HG03175 (cell line): ENCODE measurements at regions not wholly inside any gene's neighbourhood (a gene's known extent, or its start where the extent isn't known, plus 50 kb on each side); places are given as distances from the start of the nearest gene placed in this dataset.
A peak's percentile ranks its signal among the peaks of the same experiment; 100 is the strongest.
"Not testable (repeated sequence)": the region's sequence is repeated elsewhere in the genome, so short reads cannot be mapped to it uniquely, and the experiment has no call there.

Experiments used
- ATAC-seq: cut with Tn5 transposase; IDR thresholded peaks from one replicate; pipeline ENCODE4 v1.9.1; 2021; ENCODE audit warnings: mild to moderate bottlenecking, moderate library complexity; ENCODE audit not compliant: unreplicated experiment

- no peak for ATAC-seq
Measured at GRCh38 chr3:36063992-36064391, 316.3 kb upstream of the STAC start.

DNA sequence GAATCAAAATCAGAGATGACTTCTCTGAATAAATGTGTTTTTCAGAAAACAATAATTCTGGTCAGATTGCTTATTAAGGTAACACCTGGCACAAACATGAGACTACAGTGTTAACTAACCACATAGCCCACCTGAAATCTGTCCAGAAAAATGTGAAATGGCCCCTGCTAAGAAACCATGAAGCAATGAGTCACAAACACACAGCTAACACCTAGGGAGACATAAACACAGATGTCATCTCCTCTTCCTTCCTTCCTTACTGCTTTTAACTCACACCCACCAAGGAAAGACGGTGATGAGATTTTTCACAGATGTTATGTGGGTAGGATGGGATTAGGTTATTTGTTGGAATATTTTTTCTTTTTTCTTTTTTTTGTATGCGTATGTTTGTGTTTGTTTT lies 315.0 kb upstream of the STAC start:
- ATAC-seq, result no peak

DNA sequence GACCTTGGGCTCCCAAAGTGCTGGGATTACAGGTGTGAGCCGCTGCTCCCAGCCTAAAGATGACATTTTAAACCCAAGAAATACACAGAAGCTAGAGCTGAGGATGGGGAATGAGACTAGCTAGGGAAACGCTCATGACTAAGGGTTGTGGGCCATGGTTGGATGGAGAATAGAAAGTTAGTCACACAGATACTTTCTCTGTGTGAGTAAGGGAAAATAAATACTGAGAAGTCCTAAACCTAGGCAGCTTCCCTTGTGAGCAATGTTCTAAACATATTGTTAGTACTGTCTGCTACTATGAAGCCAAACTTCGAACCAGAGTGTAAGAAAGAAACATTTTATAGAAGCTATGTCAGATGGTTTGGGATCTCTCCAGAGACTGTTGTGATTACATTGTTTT lies 304.8 kb upstream of the STAC start:
- ATAC-seq, result no peak

- ATAC-seq, result no peak
Measured at GRCh38 chr3:36077320-36077719, 303.0 kb upstream of the STAC start.

DNA sequence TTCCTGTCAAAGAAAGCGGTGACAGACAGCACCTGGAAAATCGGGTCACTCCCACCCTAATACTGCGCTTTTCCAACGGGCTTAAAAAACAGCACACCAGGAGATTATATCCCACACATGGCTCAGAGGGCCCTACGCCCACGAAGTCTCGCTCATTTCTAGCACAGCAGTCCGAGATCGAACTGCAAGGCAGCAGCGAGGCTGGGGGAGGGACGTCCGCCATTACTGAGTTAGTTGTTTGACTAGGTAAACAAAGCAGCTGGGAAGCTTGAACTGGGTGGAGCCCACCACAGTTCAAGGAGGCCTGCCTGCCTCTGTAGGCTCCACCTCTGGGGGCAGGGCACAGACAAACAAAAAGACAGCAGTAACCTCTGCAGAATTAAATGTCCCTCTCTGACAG lies 297.3 kb upstream of the STAC start:
- not testable (repeated sequence) for ATAC-seq

DNA sequence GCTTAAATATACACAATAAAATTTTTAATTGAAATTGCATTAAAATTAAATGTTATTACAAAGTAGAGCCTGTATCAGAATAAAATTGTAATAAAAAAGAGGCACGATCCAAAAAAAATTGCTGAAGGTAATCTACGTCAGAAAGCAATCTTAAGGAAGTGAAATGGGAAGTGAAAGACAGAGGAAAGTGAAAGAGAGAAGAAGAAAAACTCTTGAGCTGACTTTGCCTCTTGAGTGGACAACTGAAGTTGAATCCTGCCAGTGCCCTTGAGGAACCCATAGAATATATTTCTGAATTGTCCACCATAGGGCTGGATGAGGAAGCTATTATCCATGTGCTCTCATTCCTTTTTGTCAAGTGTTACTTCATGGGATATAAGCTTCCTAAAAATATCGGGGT lies 285.1 kb upstream of the STAC start:
- ATAC-seq, result peak; percentile 80

GRCh38 chr3:36097209-36097608 lies 283.1 kb upstream of the STAC start:
- no peak for ATAC-seq

- no peak for ATAC-seq
Measured at GRCh38 chr3:36114353-36114752, 266.0 kb upstream of the STAC start.

DNA sequence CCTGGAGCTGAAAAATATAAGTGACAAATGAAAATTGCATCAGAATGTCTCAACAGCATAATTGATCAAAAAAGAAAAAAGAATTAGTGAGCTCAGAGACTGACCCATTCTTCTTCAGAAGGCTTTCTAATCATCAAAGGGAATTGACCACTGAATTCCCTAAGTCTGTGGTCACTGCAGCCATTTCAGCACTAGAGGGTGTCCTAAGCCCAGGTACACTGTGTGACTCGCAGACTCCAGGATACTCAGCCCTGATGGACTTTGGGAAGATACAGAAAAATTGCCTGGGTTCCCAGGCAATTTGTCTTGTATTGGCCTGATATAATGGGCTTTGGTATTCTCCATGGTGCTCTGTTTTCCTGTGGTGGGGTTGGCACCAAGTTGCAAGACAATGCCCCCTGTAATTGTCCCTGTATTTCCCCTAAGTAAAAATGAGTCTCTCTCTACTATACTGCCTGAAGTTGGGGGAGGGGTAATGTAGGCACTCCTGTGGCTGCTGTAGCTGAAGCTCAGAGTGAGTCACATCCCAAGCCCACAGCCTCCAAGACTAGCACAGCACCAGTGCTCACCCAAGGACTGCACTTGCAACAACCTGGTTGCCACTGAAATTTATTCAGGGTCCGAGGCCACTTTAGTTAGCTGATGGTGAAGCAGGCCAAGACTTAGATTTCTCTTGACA lies 256.0 kb upstream of the STAC start:
- ATAC-seq, result no peak

- ATAC-seq, result no peak
Measured at GRCh38 chr3:36132214-36132613, 248.1 kb upstream of the STAC start.

DNA sequence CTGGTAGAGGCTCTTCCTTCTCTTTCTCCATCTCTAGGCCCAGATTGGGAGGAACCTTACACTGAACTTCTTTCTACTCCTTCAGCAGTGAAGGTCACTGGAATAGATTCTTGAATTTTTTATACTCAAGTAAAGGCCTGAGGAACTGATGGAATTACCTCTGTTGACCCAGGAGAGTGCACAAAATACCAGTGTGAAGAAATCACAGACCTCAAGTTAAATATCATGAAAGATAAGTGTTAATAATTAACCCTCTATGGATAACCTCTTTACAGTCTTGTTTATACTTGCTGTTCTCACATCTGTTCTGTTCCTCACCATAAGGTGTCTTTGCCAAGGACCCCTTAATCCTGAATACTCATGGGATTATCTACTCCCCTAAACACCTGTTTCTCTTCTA lies 244.4 kb upstream of the STAC start:
- no peak for ATAC-seq

- ATAC-seq, result no peak
Measured at GRCh38 chr3:36142746-36143145, 237.6 kb upstream of the STAC start.

DNA sequence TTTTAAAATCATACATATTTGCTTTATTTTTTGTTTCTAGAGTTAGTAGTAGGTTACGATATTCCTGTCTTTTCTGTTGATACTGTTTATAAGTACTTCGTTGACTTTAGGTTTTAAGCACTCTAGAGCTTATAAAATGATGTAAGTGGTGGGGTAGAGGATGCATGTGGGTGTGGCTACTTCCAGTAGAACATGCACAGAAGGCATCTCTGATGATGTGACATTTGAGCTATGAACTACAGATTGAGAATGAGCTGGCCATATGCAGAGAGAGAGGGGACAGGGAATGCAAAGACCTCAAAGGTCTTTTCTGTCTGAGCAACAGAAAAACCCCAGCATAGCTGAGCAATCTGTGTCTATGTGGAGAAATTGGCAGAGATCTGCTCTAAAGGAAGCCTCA lies 233.9 kb upstream of the STAC start:
- no peak for ATAC-seq

- ATAC-seq, result no peak
Measured at GRCh38 chr3:36147934-36148558, 232.3 kb upstream of the STAC start.

DNA sequence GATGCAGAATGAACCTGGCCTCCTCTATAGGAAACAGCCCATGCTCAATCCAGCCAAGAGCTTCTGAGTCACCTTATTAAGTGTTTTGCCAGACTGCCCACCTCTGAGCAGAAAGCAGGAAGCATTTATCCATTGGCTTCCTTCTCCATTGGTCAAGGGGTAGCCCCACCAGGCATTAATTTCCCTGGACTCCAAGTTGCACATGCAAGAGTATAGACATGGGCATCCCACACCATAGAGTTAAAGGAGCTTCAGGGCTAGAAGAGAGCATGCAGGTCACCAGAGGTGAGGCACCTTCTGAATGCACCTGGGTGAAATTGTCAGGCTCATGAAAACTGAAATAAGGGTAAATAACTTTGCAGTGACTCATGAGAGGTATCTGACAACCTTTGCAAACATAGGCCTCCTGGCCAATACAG lies 230.8 kb upstream of the STAC start:
- no peak for ATAC-seq

- no peak for ATAC-seq
Measured at GRCh38 chr3:36155515-36155914, 224.8 kb upstream of the STAC start.

DNA sequence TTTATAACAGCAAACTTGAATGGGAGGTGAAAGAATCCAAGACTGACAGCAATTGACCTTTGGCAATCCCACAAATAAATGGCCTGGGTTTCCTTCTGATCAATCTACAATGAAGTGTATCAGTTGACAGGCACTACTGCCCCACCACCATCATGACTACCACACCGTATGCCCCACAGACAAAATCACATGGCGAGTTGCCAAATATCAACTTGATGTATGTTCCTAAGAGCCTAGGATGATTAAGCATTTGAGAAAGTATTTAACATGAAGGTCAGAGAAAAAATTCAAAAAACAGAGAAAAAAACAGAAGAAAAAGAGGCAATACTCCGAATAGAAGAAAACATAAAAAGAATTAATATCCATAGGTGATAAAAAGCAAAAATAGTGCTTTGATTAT lies 215.9 kb upstream of the STAC start:
- no peak for ATAC-seq

GRCh38 chr3:36165509-36166290 lies 214.6 kb upstream of the STAC start:
- no peak for ATAC-seq

- ATAC-seq, result no peak
Measured at GRCh38 chr3:36166477-36166876, 213.8 kb upstream of the STAC start.

DNA sequence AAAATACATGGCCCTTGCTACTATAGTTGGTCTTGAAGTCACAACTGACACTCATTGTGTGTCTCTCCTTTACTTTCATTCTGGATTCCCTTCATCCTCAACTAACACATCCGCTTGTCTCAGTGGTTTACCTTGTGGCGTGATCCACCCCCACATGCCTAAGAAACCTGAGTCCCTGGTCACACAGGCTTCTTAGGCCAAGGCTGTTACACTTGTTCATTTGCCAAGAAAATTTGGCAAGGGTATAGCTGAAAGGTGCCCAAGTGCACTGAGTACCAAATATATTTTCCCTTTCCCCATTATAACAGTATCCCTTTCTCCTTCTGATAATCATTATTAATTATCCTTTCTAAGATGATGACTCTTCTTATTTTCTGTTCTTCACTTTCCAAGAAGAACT lies 207.6 kb upstream of the STAC start:
- no peak for ATAC-seq

DNA sequence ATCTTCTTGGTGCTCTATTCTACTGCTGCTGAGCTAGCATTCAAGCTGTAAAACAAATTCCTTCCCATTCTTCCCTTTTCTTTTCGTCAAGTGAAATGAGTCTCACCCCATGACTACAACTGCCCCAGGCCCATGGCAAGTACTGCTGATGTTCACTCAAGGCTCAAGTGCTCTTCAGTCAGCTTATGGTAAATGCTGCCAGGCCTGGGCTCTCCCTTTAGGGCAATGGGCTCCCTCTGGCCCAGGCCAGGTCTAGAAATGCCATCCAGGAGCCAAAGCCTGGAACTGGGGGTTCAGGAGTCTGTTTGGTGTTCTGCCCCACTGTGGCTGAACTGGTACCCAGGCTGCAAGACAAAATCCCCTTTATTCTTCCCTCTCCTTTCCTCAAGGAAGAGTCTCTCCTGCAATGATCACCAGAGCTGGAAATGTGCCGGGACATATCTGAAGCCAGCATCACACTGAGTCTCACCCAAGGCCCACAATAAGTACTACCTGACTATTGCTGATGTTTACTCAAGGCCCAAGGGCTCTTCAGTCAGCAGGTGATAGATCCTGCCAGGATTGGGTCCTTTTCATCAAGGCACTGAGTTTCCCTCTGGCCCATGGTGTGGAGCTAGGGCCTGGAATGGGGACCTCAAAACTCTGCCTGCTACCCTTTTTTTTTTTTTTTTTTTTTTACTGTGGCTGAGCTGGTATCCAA lies 205.0 kb upstream of the STAC start:
- ATAC-seq, result no peak
